GM12878 (cell line): ENCODE measurements at regions not wholly inside any gene's neighbourhood (a gene's known extent, or its start where the extent isn't known, plus 50 kb on each side); places are given as distances from the start of the nearest gene placed in this dataset.

Experiments used
- ASH2L ChIP-seq: fragments of 300-600, 200-600 bp; sonication (generic); IDR thresholded peaks from 2 replicates; pipeline ENCODE4 v1.6.1; 2017; ENCODE audit warnings: low read depth, mild to moderate bottlenecking, borderline replicate concordance
- CTCF ChIP-seq, 3 experiments: IDR thresholded peaks in 2 of 3; conservative IDR thresholded peaks in 1 of 3; 2 replicates each; pipeline ENCODE4 v1.5.1; 2011; ENCODE audit warnings: low read depth in 3 of 3, low read length in 3 of 3, mild to moderate bottlenecking in 3 of 3, control low read depth in 2 of 3, moderate library complexity in 2 of 3, inconsistent platforms in 1 of 3, mixed read lengths in 1 of 3; ENCODE audit not compliant: control insufficient read depth in 2 of 3, insufficient read depth in 1 of 3; ENCODE audit errors: extremely low read depth in 1 of 3
- EP300 ChIP-seq, 2 experiments: fragments of 150-350 bp in 1 of 2; IDR thresholded peaks; 2 replicates each; pipeline ENCODE4 v1.6.1; 2011 to 2012; ENCODE audit warnings: low read depth in 2 of 2, low read length in 2 of 2, borderline replicate concordance in 1 of 2, improper control_type of control experiment in 1 of 2, inconsistent platforms in 1 of 2; ENCODE audit not compliant: control insufficient read depth in 1 of 2
- NR2C2 ChIP-seq: IDR thresholded peaks from 2 replicates; pipeline ENCODE4 v1.6.1; 2011; ENCODE audit warnings: borderline replicate concordance, low read depth; ENCODE audit not compliant: control insufficient read depth, insufficient read length
- PKNOX1 ChIP-seq: fragments of 450-650 bp; IDR thresholded peaks from 2 replicates; pipeline ENCODE4 v1.6.1; 2016; ENCODE audit warnings: mild to moderate bottlenecking
- RELA ChIP-seq: fragments of 450-650 bp; IDR thresholded peaks from 2 replicates; pipeline ENCODE4 v1.8.0; 2014; ENCODE audit warnings: borderline replicate concordance; ENCODE audit not compliant: partially characterized antibody
- SPI1 ChIP-seq: IDR thresholded peaks from 2 replicates; pipeline ENCODE4 v1.6.1; 2011; ENCODE audit warnings: low read depth, mild to moderate bottlenecking, low read length, moderate library complexity, borderline replicate concordance; ENCODE audit not compliant: insufficient read depth
- SRF ChIP-seq, 2 experiments: IDR thresholded peaks; 2 replicates each; pipeline ENCODE4 v1.6.1; 2011; ENCODE audit warnings: low read depth in 2 of 2, low read length in 2 of 2, mild to moderate bottlenecking in 1 of 2, moderate library complexity in 1 of 2
- TF ChIP-seq, protein P1 (sequence below): IDR thresholded peaks from 2 replicates; pipeline ENCODE4 v1.6.1; 2011; ENCODE audit warnings: low read depth, low read length, improper control_type of control experiment, borderline replicate concordance

DNA sequence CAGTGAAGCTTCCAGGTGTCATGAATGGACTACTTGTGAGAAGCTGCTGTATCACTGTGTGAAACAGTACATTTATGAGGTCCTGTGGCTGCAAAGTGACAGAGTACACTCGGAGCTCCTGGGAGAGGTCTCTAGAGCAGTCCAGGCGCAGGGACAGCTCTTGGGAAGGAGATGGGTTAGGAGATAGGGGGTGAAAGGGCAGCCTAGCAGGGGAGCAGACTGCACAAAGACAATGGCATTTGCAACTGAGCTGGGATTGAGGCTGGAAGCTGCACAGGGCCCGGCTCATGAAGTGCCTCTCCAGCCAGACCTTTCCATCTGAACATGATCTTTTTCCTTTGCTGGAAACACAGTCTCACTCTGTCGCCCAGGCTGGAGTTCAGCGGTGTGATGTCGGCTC is 83.6 kb downstream of the RHOB start:
- TF ChIP-seq SRF (IDR thresholded peaks at IDR 0.05; ENCODE audit: low read depth in 2 of 2, low read length in 2 of 2) (no peak), CTCF (IDR thresholded peaks at IDR 0.05 in 2 of 3, conservative IDR thresholded peaks at IDR 0.05 in 1 of 3; ENCODE audit: control insufficient read depth in 2 of 3, extremely low read depth in 1 of 3, insufficient read depth in 1 of 3, low read depth in 3 of 3, low read length in 3 of 3) (no peak), SPI1 (no peak), EP300 (IDR thresholded peaks at IDR 0.05; ENCODE audit: borderline replicate concordance in 1 of 2, control insufficient read depth in 1 of 2, low read depth in 2 of 2, low read length in 2 of 2) (no peak), PKNOX1 (no peak), RELA (no peak), ASH2L (no peak), NR2C2 (no peak)
- TF ChIP-seq, protein P1, sequence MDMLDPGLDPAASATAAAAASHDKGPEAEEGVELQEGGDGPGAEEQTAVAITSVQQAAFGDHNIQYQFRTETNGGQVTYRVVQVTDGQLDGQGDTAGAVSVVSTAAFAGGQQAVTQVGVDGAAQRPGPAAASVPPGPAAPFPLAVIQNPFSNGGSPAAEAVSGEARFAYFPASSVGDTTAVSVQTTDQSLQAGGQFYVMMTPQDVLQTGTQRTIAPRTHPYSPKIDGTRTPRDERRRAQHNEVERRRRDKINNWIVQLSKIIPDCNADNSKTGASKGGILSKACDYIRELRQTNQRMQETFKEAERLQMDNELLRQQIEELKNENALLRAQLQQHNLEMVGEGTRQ: no peak
